Tibial nerve (tissue), 4 donors: ENCODE measurements at regions not wholly inside any gene's neighbourhood (a gene's known extent, or its start where the extent isn't known, plus 50 kb on each side); places are given as distances from the start of the nearest gene placed in this dataset.

Experiments
- DNase-seq, 2 donors: peaks; one replicate each; pipeline ENCODE4 v3.0.0-alpha.2; 2019; ENCODE audit warnings: low spot score in 2 of 2
- H3K27ac ChIP-seq, 4 donors: fragments of 200-600 bp; sonication (generic) in 3 of 4; one replicate each; pipeline ENCODE4 v1.5.1; 2017 to 2019; ENCODE audit warnings: mild to moderate bottlenecking in 1 of 4
- H3K27me3 ChIP-seq, 2 donors: fragments of 200-600 bp; sonication (generic) in 1 of 2; one replicate each; pipeline versions ENCODE4 v1.5.1 to v1.6.0; 2017 to 2019
- H3K36me3 ChIP-seq, 3 donors: fragments of 200-600 bp; sonication (generic); one replicate each; pipeline ENCODE4 v1.5.1; 2018 to 2019
- H3K4me1 ChIP-seq, 4 donors: fragments of 200-600 bp; sonication (generic) in 3 of 4; one replicate each; pipeline ENCODE4 v1.5.1; 2017 to 2019
- H3K4me3 ChIP-seq, 4 donors: fragments of 200-600 bp; sonication (generic) in 3 of 4; one replicate each; pipeline ENCODE4 v1.5.1; 2017 to 2019; ENCODE audit warnings: mild to moderate bottlenecking in 1 of 4, moderate library complexity in 1 of 4
- H3K9me3 ChIP-seq, 4 donors: fragments of 200-600 bp; sonication (generic) in 3 of 4; one replicate each; pipeline ENCODE4 v1.5.1; 2017 to 2019
- CTCF ChIP-seq, 5 experiments: fragments of 200-600 bp in 3 of 5; fragments of 450-650 bp in 2 of 5; sonication (generic) in 3 of 5; IDR thresholded peaks; one replicate each; pipeline ENCODE4 v1.5.1; 2016 to 2019; ENCODE audit warnings: antibody characterized with exemption in 5 of 5, mild to moderate bottlenecking in 3 of 5, moderate library complexity in 2 of 5
- EP300 ChIP-seq, 2 donors: sonication (generic); formaldehyde crosslinking; IDR thresholded peaks; one replicate each; pipeline ENCODE4 v1.6.1; 2017; ENCODE audit warnings: antibody characterized with exemption in 2 of 2, mild to moderate bottlenecking in 1 of 2
- POLR2A ChIP-seq, 2 donors: fragments of 450-650 bp; IDR thresholded peaks; one replicate each; pipeline ENCODE4 v1.6.1; 2017; ENCODE audit warnings: antibody characterized with exemption in 2 of 2, mild to moderate bottlenecking in 2 of 2, moderate library complexity in 2 of 2
- WGBS, 2 donors: methylation state at CpG; one replicate each; pipeline ENCODE4 v1.1.5; 2018; 5-methylcytosine and 5-hydroxymethylcytosine counted together

DNA sequence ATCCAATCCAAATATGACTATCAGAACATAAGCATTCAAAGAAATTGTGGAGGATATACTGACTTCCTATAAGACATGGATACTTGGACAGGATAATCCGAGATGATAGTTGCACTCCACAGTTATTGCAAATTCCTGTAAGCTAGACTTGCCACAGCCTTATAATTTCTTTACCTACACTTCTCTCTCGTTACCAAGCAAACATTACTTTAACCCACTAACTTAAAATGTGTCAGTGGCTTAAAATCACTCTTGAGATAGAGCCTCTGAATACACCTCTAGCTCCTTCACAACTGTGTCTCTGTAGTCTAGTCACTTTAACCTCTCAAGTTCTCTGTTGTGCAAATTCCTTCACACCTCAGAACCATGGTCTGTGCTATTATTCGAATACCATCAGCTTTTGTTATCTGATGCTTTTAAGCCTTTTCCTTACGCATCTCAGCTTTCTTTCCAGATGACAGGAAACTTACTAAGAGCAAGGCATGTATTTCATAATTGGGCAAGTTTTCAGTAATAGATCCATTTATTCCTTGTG is 474.9 kb upstream of the MIR17HG start:
- Histone ChIP-seq H3K4me1 (peaks cover 0 to 6% (median 0%) of the 10 kb centered on the region in 4 donors), H3K27me3 (no peaks in the 10 kb centered on the region), H3K9me3 (no peaks in the 10 kb centered on the region), H3K27ac (no peak overlapping the region), H3K4me3 (no peak overlapping the region), H3K36me3 (no peaks in the 10 kb centered on the region)
- DNase-seq, result no peak
- WGBS, 2 donors, result 87 to 89% methylated on average over 4 of the region's 4 CpGs
- no peak for TF ChIP-seq CTCF (IDR thresholded peaks at IDR 0.05)
- TF ChIP-seq POLR2A (IDR thresholded peaks at IDR 0.05), result no peak
- TF ChIP-seq EP300 (IDR thresholded peaks at IDR 0.05), result no peak

- 95 to 96% methylated on average over 5 of the region's 5 CpGs for WGBS, 2 donors
- H3K27me3 ChIP-seq, result no peaks in the 10 kb centered on the region
- TF ChIP-seq CTCF (IDR thresholded peaks at IDR 0.05) (no peak), POLR2A (IDR thresholded peaks at IDR 0.05) (no peak), EP300 (IDR thresholded peaks at IDR 0.05) (no peak)
- H3K4me1 ChIP-seq, result no peaks in the 10 kb centered on the region
- no peak overlapping the region for H3K27ac ChIP-seq
- no peak overlapping the region for H3K4me3 ChIP-seq
- H3K9me3 ChIP-seq, result no peaks in the 10 kb centered on the region
- no peak for DNase-seq
- H3K36me3 ChIP-seq, result no peaks in the 10 kb centered on the region
Observed at GRCh38 chr13:90880790-90881189, 466.7 kb upstream of the MIR17HG start.

DNA sequence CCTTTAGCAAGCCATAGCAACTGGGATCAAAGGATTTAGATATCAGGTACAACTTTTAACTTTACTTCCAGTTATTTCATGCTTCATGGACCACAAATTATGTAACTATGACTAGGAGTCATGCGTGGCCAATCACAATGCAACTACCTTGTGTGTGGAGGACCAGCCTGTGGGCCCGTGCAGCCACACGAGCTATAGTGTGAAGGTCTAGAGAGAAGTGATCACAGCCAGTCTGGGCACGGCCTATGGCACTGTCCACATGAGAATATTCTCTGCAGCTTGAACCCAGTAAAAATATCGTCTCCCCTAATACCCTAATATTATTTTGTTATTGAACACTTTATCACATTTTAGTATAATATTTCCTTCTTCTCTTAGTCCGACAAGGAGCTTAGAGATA is 464.9 kb upstream of the MIR17HG start:
- no peaks in the 10 kb centered on the region for H3K27me3 ChIP-seq
- DNase-seq, result no peak
- TF ChIP-seq EP300 (IDR thresholded peaks at IDR 0.05) (no peak), POLR2A (IDR thresholded peaks at IDR 0.05) (no peak), CTCF (IDR thresholded peaks at IDR 0.05) (no peak)
- no peaks in the 10 kb centered on the region for H3K9me3 ChIP-seq
- H3K27ac ChIP-seq, result no peak overlapping the region
- 86 to 92% methylated on average over 6 of the region's 6 CpGs for WGBS, 2 donors
- no peaks in the 10 kb centered on the region for H3K36me3 ChIP-seq
- no peaks in the 10 kb centered on the region for H3K4me1 ChIP-seq
- no peak overlapping the region for H3K4me3 ChIP-seq

DNA sequence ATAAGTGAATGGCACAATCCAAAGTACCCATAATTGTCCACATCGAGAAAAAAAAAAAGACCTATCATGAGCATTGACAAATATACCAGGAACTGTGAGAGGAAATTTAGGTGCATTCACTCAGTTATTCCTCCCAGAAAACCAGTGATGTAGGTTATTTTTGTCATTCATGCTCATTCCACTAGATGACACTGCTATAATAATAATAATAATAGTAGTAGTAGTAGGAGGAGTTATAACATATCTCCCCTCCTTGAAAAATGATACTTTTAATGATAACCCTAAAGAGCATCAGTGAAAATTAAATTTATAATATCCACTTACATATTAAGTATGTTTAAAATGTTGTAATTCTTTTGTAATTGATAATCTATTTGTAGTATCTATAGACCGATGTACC is 463.9 kb upstream of the MIR17HG start:
- Histone ChIP-seq H3K36me3 (no peaks in the 10 kb centered on the region), H3K27me3 (no peaks in the 10 kb centered on the region), H3K4me1 (no peaks in the 10 kb centered on the region), H3K9me3 (no peaks in the 10 kb centered on the region), H3K4me3 (no peak overlapping the region), H3K27ac (no peak overlapping the region)
- no peak for DNase-seq
- no peak for TF ChIP-seq EP300 (IDR thresholded peaks at IDR 0.05)
- TF ChIP-seq POLR2A (IDR thresholded peaks at IDR 0.05), result no peak
- no peak for TF ChIP-seq CTCF (IDR thresholded peaks at IDR 0.05)
- WGBS, 2 donors, result 83 to 89% methylated on average over 2 of the region's 2 CpGs

- H3K27me3 ChIP-seq, result no peaks in the 10 kb centered on the region
- H3K4me1 ChIP-seq, result no peaks in the 10 kb centered on the region
- WGBS, 2 donors, result 77 to 80% methylated on average over 5 of the region's 5 CpGs
- H3K27ac ChIP-seq, result no peak overlapping the region
- no peaks in the 10 kb centered on the region for H3K9me3 ChIP-seq
- H3K36me3 ChIP-seq, result no peaks in the 10 kb centered on the region
- H3K4me3 ChIP-seq, result no peak overlapping the region
- no peak for TF ChIP-seq POLR2A (IDR thresholded peaks at IDR 0.05)
- TF ChIP-seq EP300 (IDR thresholded peaks at IDR 0.05), result no peak
- no peak for DNase-seq
Observed at GRCh38 chr13:90884066-90884465, 463.4 kb upstream of the MIR17HG start.
